ENCODE measurements at regions not wholly inside any gene's neighbourhood (a gene's known extent, or its start where the extent isn't known, plus 50 kb on each side); places are given as distances from the start of the nearest gene placed in this dataset.

DNA sequence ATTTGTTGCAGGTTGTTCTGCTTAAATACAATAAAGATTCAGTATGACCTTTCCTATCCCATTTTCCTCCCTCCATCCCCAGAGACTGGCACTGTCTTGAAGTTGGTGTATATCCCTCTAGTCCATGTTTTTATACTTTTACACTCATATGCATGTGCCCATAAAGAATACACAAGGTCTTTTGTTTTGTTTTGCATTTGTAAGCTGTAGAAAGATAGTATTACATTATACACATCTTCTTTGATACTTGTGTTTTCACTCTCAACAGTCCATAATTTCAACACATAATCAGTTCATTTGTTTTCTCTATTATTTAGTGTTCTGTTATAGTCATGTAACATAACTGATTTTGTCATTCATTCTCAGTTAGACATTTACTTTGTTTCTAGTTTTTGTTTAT, 88.7 kb upstream of the AADACL2 start:
- no peak overlapping the region for H3K9ac ChIP-seq (ENCODE audit: low read length in 3 of 3)
- intact Hi-C loops (cut with DNase I), result no loop called here
- H3K27me3 ChIP-seq (ENCODE audit: control insufficient read depth, insufficient read depth, low read length), result no peaks in the 10 kb centered on the region
- H3K27ac ChIP-seq (ENCODE audit: low read depth in 2 of 2, low read length in 2 of 2), result no peak overlapping the region
- H3K4me3 ChIP-seq (ENCODE audit: low read length in 3 of 3), result no peak overlapping the region
- TF ChIP-seq, protein P1, sequence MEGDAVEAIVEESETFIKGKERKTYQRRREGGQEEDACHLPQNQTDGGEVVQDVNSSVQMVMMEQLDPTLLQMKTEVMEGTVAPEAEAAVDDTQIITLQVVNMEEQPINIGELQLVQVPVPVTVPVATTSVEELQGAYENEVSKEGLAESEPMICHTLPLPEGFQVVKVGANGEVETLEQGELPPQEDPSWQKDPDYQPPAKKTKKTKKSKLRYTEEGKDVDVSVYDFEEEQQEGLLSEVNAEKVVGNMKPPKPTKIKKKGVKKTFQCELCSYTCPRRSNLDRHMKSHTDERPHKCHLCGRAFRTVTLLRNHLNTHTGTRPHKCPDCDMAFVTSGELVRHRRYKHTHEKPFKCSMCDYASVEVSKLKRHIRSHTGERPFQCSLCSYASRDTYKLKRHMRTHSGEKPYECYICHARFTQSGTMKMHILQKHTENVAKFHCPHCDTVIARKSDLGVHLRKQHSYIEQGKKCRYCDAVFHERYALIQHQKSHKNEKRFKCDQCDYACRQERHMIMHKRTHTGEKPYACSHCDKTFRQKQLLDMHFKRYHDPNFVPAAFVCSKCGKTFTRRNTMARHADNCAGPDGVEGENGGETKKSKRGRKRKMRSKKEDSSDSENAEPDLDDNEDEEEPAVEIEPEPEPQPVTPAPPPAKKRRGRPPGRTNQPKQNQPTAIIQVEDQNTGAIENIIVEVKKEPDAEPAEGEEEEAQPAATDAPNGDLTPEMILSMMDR (IDR thresholded peaks at IDR 0.05; ENCODE audit: borderline replicate concordance, extremely low read depth, insufficient read depth), result no peak
- no peaks in the 10 kb centered on the region for H3K36me3 ChIP-seq (ENCODE audit: control insufficient read depth in 2 of 3, insufficient read depth in 3 of 3, low read length in 3 of 3)
- DNase-seq, result no peak
- no peak for FAIRE-seq
- no peaks in the 10 kb centered on the region for H3K4me1 ChIP-seq (ENCODE audit: control insufficient read depth in 2 of 3, insufficient read depth in 2 of 3, low read depth in 1 of 3, low read length in 3 of 3)
- no peaks in the 10 kb centered on the region for H3K9me3 ChIP-seq (ENCODE audit: control insufficient read depth in 2 of 3, insufficient read depth in 1 of 3, low read length in 3 of 3)

DNA sequence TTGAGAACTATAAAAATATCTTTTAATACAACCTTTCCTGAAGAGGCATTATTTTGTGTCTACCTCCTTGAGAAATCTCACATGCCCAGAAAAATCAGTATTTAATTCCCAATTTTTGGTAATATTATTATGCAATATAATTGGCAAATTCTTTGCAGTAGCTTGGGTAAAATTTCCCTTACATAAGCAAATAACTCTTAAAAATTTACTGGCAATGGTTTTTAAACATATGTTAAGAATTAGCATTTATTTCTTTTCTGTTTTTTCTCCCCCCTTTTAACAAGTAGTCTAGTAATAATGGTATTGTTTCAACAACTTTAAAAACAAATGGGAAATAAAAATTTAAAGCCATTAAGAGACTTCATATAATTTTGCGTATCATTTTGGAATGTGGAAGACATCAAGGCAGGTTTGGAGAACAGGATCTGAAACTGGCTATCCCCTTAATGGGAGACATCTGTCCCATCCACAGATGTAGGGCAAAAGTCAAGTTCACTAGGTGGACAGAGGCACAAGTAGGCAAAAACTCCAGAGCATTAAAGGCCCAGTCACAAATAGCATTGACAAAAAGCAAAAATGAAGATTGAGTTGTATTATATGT, 89.6 kb upstream of the AADACL2 start:
- H3K4me3 ChIP-seq (ENCODE audit: low read length in 3 of 3), result no peak overlapping the region
- intact Hi-C loops (cut with DNase I), result no loop called here

DNA sequence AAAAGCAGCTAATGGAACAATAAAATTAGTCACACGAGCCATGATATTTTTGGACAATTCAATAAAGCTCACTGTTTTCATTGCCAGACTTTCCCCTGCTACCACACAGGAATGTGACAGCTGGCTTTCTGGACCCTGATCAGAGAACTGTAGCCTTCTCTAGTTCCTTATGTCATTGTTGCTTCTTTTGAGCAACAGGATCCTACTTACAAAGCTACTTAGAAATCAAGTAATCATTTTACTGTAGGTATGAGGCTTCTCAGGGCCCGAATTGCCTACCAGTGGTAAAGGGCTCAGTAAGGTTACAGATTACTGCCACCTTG, 94.3 kb upstream of the AADACL2 start:
- Histone ChIP-seq H3K27ac (ENCODE audit: low read depth in 2 of 2, low read length in 2 of 2) (no peak overlapping the region), H3K9ac (ENCODE audit: low read length in 3 of 3) (no peak overlapping the region), H3K4me1 (ENCODE audit: control insufficient read depth in 2 of 3, insufficient read depth in 2 of 3, low read depth in 1 of 3, low read length in 3 of 3) (peaks cover 0 to 2% (median 0%) of the 10 kb centered on the region in 3 donors), H3K27me3 (ENCODE audit: control insufficient read depth, insufficient read depth, low read length) (no peaks in the 10 kb centered on the region), H3K4me3 (ENCODE audit: low read length in 3 of 3) (no peak overlapping the region), H3K36me3 (ENCODE audit: control insufficient read depth in 2 of 3, insufficient read depth in 3 of 3, low read length in 3 of 3) (no peaks in the 10 kb centered on the region), H3K9me3 (ENCODE audit: control insufficient read depth in 2 of 3, insufficient read depth in 1 of 3, low read length in 3 of 3) (no peaks in the 10 kb centered on the region)
- TF ChIP-seq, protein P1 (IDR thresholded peaks at IDR 0.05; ENCODE audit: borderline replicate concordance, extremely low read depth, insufficient read depth), result no peak
- FAIRE-seq (no peak), DNase-seq (peak in 2 of 5 donors; percentile 9 to 24)
- intact Hi-C loops (cut with DNase I), result no loop called here

More for the DNA sequence above, 89.6 kb upstream of the AADACL2 start:
- Histone ChIP-seq H3K27ac (ENCODE audit: low read depth in 2 of 2, low read length in 2 of 2) (no peak overlapping the region), H3K9ac (ENCODE audit: low read length in 3 of 3) (no peak overlapping the region), H3K9me3 (ENCODE audit: control insufficient read depth in 2 of 3, insufficient read depth in 1 of 3, low read length in 3 of 3) (no peaks in the 10 kb centered on the region), H3K36me3 (ENCODE audit: control insufficient read depth in 2 of 3, insufficient read depth in 3 of 3, low read length in 3 of 3) (no peaks in the 10 kb centered on the region), H3K4me1 (ENCODE audit: control insufficient read depth in 2 of 3, insufficient read depth in 2 of 3, low read depth in 1 of 3, low read length in 3 of 3) (peaks cover 0 to 2% (median 0%) of the 10 kb centered on the region in 3 donors), H3K27me3 (ENCODE audit: control insufficient read depth, insufficient read depth, low read length) (no peaks in the 10 kb centered on the region)
- TF ChIP-seq, protein P1 (IDR thresholded peaks at IDR 0.05; ENCODE audit: borderline replicate concordance, extremely low read depth, insufficient read depth), result no peak
- no peak for DNase-seq
- no peak for FAIRE-seq

Measured in kidney (tissue), 13 donors.